BLaER1 (cell line): ENCODE measurements at regions not wholly inside any gene's neighbourhood (a gene's known extent, or its start where the extent isn't known, plus 50 kb on each side); places are given as distances from the start of the nearest gene placed in this dataset.

Source experiments
- H3K27ac ChIP-seq: shearing (Covaris generic); formaldehyde crosslinking; 2 replicates; pipeline ENCODE4 v1.8.1; 2022
- H3K27me3 ChIP-seq: shearing (Covaris generic); formaldehyde crosslinking; 2 replicates; pipeline ENCODE4 v1.8.1; 2022
- H3K36me3 ChIP-seq: shearing (Covaris generic); formaldehyde crosslinking; 2 replicates; pipeline ENCODE4 v1.8.1; 2022
- H3K4me1 ChIP-seq: shearing (Covaris generic); formaldehyde crosslinking; 2 replicates; pipeline ENCODE4 v1.8.1; 2022
- H3K4me2 ChIP-seq: shearing (Covaris generic); formaldehyde crosslinking; 2 replicates; pipeline ENCODE4 v1.8.1; 2022
- H3K4me3 ChIP-seq: shearing (Covaris generic); formaldehyde crosslinking; 2 replicates; pipeline ENCODE4 v1.8.1; 2022
- H3K9ac ChIP-seq: shearing (Covaris generic); formaldehyde crosslinking; 2 replicates; pipeline ENCODE4 v1.8.1; 2022
- H3K9me3 ChIP-seq: shearing (Covaris generic); formaldehyde crosslinking; 2 replicates; pipeline ENCODE4 v1.8.1; 2022
- H4K20me1 ChIP-seq: shearing (Covaris generic); formaldehyde crosslinking; 2 replicates; pipeline ENCODE4 v1.8.1; 2022
- Cebpa-rat ChIP-seq: shearing (Covaris generic); IDR thresholded peaks from 2 replicates; pipeline ENCODE4 v1.8.1; 2022

DNA sequence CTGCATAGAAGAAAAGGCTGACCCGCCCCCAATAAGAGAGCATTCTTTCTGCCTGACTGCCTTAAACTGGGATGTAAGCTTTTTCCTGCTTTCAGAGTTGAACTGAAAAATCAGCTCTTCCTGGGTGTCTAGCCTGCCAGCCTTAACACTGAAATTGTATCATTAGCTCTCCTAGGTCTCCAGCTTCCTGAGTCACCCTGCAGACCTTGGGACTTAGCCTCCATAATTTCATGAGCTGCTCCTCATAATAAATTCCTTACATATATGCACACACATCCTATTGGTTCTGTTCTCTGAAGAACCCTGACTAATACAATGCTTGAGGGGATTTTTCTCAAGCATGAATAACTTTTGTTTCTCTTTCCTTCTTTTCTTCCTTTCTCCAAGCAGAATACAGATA lies 76.4 kb upstream of the FAR2 start:
- Histone ChIP-seq H3K9ac (no peak overlapping the region), H3K4me2 (no peak overlapping the region), H3K9me3 (no peaks in the 10 kb centered on the region), H4K20me1 (no peaks in the 10 kb centered on the region), H3K27ac (no peak overlapping the region), H3K27me3 (no peaks in the 10 kb centered on the region), H3K4me3 (no peak overlapping the region), H3K4me1 (no peaks in the 10 kb centered on the region), H3K36me3 (no peaks in the 10 kb centered on the region)
- no peak for TF ChIP-seq Cebpa-rat

- Histone ChIP-seq H3K36me3 (no peaks in the 10 kb centered on the region), H3K9me3 (no peaks in the 10 kb centered on the region), H3K9ac (no peak overlapping the region), H3K4me2 (no peak overlapping the region), H3K4me3 (no peak overlapping the region), H3K4me1 (no peaks in the 10 kb centered on the region), H3K27me3 (no peaks in the 10 kb centered on the region), H4K20me1 (no peaks in the 10 kb centered on the region), H3K27ac (no peak overlapping the region)
- no peak for TF ChIP-seq Cebpa-rat
Observed at GRCh38 chr12:29073631-29074239, 75.3 kb upstream of the FAR2 start.

DNA sequence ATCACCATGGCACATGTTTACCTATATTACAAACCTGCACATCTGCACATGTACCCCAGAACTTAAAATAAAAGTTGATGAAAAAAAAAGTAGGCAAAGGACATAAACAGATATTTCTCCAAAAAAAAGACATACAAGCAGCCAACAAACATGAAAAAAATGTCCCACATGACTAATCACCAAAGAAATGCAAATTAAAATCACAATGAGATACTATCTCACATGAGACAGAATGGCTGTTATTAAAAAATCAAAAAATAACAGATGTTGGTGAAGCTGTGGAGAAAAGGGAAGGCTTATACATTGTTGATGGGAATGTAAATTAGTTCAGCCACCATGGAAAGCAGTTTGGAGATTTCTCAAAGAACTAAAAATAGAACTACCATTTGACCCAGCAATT lies 68.0 kb upstream of the FAR2 start:
- Histone ChIP-seq H3K4me3 (no peak overlapping the region), H3K27me3 (no peaks in the 10 kb centered on the region), H4K20me1 (no peaks in the 10 kb centered on the region), H3K9me3 (no peaks in the 10 kb centered on the region), H3K4me2 (no peak overlapping the region), H3K27ac (no peak overlapping the region), H3K4me1 (no peaks in the 10 kb centered on the region), H3K36me3 (no peaks in the 10 kb centered on the region), H3K9ac (no peak overlapping the region)
- TF ChIP-seq Cebpa-rat: no peak

GRCh38 chr12:29082522-29082921 lies 66.6 kb upstream of the FAR2 start:
- H3K27ac ChIP-seq: no peak overlapping the region

DNA sequence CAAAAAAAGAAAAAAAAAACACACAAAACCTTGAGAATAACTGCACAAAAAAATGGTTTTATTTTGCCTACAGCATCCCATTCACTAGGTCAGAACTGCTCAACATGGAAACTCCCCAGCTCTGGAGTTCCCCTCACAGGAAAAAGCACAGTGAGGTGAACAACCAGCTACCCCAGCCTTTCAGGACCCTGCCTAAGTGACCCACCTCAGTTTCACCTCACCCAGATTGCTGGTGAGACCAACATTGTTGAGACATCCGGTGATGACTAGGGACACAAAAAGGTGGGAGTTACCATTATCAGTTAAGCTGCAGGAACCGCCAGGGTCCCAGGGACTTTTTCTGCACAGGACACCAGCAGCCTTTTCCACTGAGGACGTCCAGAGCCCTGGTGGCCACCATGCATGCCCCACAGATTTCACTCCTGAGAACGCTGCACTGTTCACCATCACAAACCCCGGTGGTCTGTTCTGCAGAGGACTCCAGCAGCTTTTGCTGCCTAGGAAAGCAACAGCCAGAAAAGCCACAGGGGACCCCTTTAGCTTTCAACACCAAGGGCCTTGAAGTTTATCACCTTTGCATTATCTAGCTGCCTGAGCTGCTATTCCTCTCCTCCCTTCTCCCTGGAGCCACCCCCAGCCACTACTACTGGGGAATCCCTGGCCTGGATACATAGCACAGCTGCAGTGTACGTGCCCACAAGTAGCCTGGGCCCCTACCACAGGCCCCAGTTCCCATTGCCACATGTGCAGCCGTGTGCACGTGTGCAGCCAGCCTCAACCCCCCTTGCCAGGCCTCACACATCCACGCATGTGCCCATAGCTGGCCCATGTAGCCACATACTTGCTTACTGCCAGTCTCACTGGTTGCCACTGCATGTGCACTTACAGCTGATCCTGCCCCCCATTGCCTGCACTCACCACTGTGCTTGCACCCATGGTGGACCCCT lies 62.5 kb upstream of the FAR2 start:
- no peak for TF ChIP-seq Cebpa-rat
- H3K9ac ChIP-seq: no peak overlapping the region
- no peak overlapping the region for H3K27ac ChIP-seq
- no peaks in the 10 kb centered on the region for H4K20me1 ChIP-seq
- H3K36me3 ChIP-seq: no peaks in the 10 kb centered on the region
- H3K4me3 ChIP-seq: no peak overlapping the region
- no peaks in the 10 kb centered on the region for H3K27me3 ChIP-seq
- H3K9me3 ChIP-seq: no peaks in the 10 kb centered on the region
- no peaks in the 10 kb centered on the region for H3K4me1 ChIP-seq
- no peak overlapping the region for H3K4me2 ChIP-seq

More at GRCh38 chr12:29082522-29082921, 66.6 kb upstream of the FAR2 start:
- H4K20me1 ChIP-seq: no peaks in the 10 kb centered on the region
- no peak overlapping the region for H3K4me2 ChIP-seq
- no peak for TF ChIP-seq Cebpa-rat
- H3K4me1 ChIP-seq: no peaks in the 10 kb centered on the region
- H3K4me3 ChIP-seq: no peak overlapping the region
- no peak overlapping the region for H3K9ac ChIP-seq
- H3K9me3 ChIP-seq: no peaks in the 10 kb centered on the region
- no peaks in the 10 kb centered on the region for H3K27me3 ChIP-seq
- H3K36me3 ChIP-seq: no peaks in the 10 kb centered on the region

- no peaks in the 10 kb centered on the region for H4K20me1 ChIP-seq
- no peaks in the 10 kb centered on the region for H3K9me3 ChIP-seq
- no peak overlapping the region for H3K27ac ChIP-seq
- H3K9ac ChIP-seq: no peak overlapping the region
- H3K4me3 ChIP-seq: no peak overlapping the region
- TF ChIP-seq Cebpa-rat: no peak
- no peaks in the 10 kb centered on the region for H3K36me3 ChIP-seq
- no peaks in the 10 kb centered on the region for H3K27me3 ChIP-seq
- H3K4me2 ChIP-seq: no peak overlapping the region
- no peaks in the 10 kb centered on the region for H3K4me1 ChIP-seq
Observed at GRCh38 chr12:29088611-29089219, 60.4 kb upstream of the FAR2 start.
